ENCODE measurements at regions not wholly inside any gene's neighbourhood (a gene's known extent, or its start where the extent isn't known, plus 50 kb on each side); places are given as distances from the start of the nearest gene placed in this dataset.
A peak's percentile ranks its signal among the peaks of the same experiment; 100 is the strongest.

DNA sequence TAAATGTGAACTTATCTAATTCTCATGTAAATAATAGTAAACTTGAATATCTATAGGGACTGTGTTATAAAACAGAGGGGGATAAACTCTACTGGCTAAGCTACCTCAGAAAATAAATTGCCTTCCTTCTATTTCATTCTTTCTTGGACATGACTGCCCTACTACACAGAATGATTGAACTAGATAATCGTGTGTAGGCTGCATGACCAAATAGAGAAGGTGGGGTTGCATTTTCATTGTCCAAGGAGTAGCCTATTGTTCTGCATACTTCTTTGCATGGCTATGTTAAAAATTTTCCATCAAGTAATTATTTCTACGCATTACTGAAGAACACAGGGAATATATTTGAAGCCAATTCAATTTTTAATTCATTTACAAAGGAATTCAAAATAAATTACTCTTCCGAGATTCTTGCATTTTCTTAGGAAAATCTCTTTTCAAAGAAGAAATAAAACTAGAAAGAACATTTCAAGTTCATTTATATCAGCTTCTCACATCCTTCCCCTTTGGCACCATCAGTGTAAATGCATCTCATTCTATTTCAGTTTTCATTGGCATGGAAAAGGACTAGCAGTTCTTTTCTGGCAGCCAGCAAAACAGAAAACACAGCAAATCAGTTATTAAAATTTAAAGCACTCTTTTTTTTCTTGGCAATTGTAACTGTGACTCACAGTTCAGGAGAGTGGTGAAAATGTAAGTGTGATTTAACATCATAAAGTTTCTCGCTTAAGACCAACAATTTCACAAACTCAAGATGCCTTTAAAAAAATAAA lies 714.7 kb downstream of the NCAM2 start:
- TF ChIP-seq, protein P1, sequence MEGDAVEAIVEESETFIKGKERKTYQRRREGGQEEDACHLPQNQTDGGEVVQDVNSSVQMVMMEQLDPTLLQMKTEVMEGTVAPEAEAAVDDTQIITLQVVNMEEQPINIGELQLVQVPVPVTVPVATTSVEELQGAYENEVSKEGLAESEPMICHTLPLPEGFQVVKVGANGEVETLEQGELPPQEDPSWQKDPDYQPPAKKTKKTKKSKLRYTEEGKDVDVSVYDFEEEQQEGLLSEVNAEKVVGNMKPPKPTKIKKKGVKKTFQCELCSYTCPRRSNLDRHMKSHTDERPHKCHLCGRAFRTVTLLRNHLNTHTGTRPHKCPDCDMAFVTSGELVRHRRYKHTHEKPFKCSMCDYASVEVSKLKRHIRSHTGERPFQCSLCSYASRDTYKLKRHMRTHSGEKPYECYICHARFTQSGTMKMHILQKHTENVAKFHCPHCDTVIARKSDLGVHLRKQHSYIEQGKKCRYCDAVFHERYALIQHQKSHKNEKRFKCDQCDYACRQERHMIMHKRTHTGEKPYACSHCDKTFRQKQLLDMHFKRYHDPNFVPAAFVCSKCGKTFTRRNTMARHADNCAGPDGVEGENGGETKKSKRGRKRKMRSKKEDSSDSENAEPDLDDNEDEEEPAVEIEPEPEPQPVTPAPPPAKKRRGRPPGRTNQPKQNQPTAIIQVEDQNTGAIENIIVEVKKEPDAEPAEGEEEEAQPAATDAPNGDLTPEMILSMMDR (IDR thresholded peaks at IDR 0.05; ENCODE audit: unreplicated experiment in 3 of 3) = no peak
- H3K4me3 Mint-ChIP-seq = peak overlapping the region in 1 of 3 experiments; percentile 52

DNA sequence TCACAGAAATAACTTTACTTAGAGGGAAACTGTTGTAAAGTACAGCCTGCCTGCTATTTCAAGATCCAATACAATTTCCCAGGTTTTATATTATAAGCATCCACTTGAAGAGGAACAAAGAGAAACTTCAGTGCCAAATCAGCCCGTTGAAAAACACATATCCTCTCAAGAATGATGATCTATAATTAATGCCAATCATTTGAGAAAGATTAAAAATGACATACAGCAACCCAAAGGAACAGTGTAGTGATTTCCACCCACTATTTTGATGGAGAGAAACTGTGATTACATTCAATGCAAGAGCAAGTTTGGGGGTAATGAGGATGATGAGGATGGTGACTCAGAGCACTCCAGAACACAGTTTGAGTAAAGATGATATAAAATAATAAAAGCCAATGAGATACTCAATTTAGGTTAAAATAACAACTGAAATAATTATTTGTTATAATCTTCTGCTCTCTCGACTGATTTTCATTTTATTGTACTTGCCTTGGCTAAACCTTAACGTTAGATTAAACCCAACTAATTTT lies 715.5 kb downstream of the NCAM2 start:
- Mint-ChIP-seq H3K4me3 (peak overlapping the region in 1 of 3 experiments; percentile 8), H3K27me3 (ENCODE audit: low read depth) (no peaks in the 10 kb centered on the region), H3K27ac (peak overlapping the region in 2 of 3 experiments; percentile 83 to 93), H3K9me3 (no peaks in the 10 kb centered on the region), H3K36me3 (ENCODE audit: low read depth) (no peaks in the 10 kb centered on the region), H3K4me1 (peaks cover 10% of the 10 kb centered on the region)
- TF ChIP-seq, protein P1 (IDR thresholded peaks at IDR 0.05; ENCODE audit: unreplicated experiment in 3 of 3) = no peak

More for the DNA sequence above, 714.7 kb downstream of the NCAM2 start:
- no peaks in the 10 kb centered on the region for H3K36me3 Mint-ChIP-seq (ENCODE audit: low read depth)
- H3K9me3 Mint-ChIP-seq = peaks cover 4% of the 10 kb centered on the region
- H3K27ac Mint-ChIP-seq = peak overlapping the region in 2 of 3 experiments; percentile 80 to 93
- H3K4me1 Mint-ChIP-seq = peaks cover 10% of the 10 kb centered on the region
- H3K27me3 Mint-ChIP-seq (ENCODE audit: low read depth) = no peaks in the 10 kb centered on the region

DNA sequence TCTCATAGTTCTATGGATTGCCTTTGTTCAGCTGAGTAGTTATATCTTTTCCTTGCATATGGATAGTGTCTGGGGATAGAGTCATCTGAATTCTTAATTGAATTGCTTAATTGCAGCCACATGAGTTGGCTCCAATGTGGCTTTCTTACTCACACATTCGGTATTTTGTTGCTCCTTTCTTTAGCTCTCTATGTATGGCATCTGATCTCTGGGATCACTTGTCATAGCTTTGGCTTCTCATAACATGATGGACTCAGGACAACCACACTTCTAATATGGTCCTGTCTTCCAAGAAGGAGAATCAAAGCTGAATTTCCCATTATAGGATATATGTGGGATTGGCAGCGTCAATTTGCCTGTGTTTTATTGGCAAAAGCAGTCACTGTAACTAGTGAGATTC lies 716.2 kb downstream of the NCAM2 start:
- Mint-ChIP-seq H3K9me3 (no peaks in the 10 kb centered on the region), H3K4me1 (peaks cover 10% of the 10 kb centered on the region), H3K36me3 (ENCODE audit: low read depth) (no peaks in the 10 kb centered on the region), H3K27me3 (ENCODE audit: low read depth) (no peaks in the 10 kb centered on the region), H3K27ac (peak overlapping the region in 1 of 3 experiments; percentile 93), H3K4me3 (no peak overlapping the region)
- TF ChIP-seq, protein P1 (IDR thresholded peaks at IDR 0.05; ENCODE audit: unreplicated experiment in 3 of 3) = no peak

DNA sequence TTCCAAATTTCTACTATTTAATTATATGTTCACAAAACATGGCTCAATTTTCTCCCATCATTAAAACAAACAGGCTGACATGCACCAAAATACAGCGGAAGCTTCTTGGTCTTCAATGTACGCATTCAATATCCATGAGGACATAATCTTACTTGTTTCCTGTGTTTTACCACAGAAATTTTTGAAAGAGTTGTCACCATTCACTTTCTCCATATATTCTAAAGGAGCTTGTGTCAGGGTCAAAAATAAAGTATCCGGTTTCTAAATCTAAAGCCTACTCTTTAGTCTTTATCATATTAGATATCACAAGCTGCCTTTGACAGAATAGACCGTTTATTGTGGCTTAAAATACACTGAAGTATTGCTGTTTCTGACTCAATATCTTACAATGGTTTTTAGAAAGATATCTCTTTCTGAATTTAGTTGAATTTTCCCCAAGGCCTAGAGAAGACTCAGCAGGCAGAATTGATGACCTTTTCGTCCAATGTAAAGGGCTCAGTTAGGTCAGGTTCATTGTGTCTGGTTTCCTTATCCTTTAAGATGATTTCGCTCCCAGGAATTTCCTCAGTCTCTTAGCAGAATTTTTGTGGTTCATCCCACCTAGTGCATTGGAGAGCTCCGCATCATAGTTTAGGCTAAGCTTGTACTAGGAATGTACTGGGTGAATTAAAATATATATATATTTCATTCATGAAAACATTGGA lies 717.2 kb downstream of the NCAM2 start:
- TF ChIP-seq, protein P1 (IDR thresholded peaks at IDR 0.05; ENCODE audit: unreplicated experiment in 3 of 3) = no peak
- Mint-ChIP-seq H3K9me3 (no peaks in the 10 kb centered on the region), H3K4me3 (no peak overlapping the region), H3K27me3 (ENCODE audit: low read depth) (no peaks in the 10 kb centered on the region), H3K27ac (no peak overlapping the region), H3K4me1 (peaks cover 10% of the 10 kb centered on the region), H3K36me3 (ENCODE audit: low read depth) (no peaks in the 10 kb centered on the region)

DNA sequence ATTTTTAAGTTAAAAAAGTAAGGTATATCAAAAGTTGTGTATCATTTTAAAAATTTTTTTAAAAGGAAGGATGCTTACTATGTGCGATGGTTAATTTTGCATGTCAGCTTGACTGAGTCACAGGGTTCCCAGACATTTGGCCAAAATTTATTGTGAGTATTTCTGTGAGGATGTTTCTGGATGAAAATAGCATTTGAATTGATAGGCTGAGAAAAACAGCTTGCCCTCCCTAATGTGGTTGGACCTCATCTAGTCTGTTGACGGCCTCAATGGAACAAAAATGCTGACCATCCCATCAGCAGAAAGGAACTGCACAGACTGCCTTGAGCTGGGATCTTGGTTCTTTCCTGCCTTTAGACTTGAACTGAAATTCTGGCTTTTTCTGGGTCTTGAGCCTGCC lies 724.5 kb downstream of the NCAM2 start:
- Mint-ChIP-seq H3K27ac (no peak overlapping the region), H3K4me3 (no peak overlapping the region), H3K36me3 (ENCODE audit: low read depth) (no peaks in the 10 kb centered on the region), H3K4me1 (no peaks in the 10 kb centered on the region), H3K9me3 (no peaks in the 10 kb centered on the region), H3K27me3 (ENCODE audit: low read depth) (no peaks in the 10 kb centered on the region)
- TF ChIP-seq, protein P1 (IDR thresholded peaks at IDR 0.05; ENCODE audit: unreplicated experiment in 3 of 3) = no peak
